ENCODE measurements at regions not wholly inside any gene's neighbourhood (a gene's known extent, or its start where the extent isn't known, plus 50 kb on each side); places are given as distances from the start of the nearest gene placed in this dataset.

DNA sequence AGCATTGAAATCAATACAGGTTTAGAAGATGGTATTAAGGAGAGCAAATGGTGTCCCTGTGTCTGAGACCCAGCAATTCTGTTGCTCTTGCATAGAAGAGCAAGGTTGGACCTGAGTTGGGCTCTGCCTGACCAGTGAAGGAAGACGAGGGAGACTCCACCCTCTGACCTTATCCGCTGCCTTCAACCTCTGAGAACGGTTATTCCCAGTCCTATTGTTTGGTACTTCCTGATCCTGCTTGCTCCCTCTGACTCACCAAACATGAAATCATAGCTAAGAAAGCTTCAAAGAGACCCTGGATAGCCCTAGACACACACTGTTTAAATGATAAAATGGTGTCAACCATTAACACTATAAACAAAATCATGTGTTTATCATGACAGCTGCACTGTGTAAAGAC is 218.5 kb downstream of the PLK2 start:
- DNase-seq (ENCODE audit: insufficient read length, low spot score) (no peak), FAIRE-seq (peak; percentile 58)
- TF ChIP-seq POLR2A (IDR thresholded peaks at IDR 0.05; ENCODE audit: low read depth, low read length): no peak

GRCh38 chr5:58240322-58240721 is 219.6 kb downstream of the PLK2 start:
- FAIRE-seq: peak; percentile 89
- no peak for TF ChIP-seq POLR2A (IDR thresholded peaks at IDR 0.05; ENCODE audit: low read depth, low read length)

DNA sequence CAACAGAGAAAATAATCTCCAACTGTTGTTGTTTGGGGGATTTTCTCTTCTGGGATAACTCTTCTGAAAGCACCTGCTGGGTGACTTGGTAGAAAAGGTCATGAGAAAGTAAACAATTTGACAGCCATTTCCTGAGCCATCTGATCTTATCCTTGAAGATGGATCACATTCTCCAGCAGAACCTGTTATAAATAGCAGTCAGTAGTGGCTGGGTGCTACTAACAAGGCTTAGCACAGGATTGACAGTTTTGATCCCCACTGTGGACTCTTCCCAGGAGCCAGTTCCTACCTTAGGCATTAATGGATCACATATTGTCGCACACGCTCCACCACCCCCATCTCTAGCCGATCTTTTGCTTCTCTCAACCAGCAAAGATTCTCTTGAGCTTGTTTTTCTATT is 220.2 kb downstream of the PLK2 start:
- peak; percentile 50 for FAIRE-seq
- TF ChIP-seq POLR2A (IDR thresholded peaks at IDR 0.05; ENCODE audit: low read depth, low read length): no peak
- DNase-seq (ENCODE audit: insufficient read length, low spot score): no peak

More at GRCh38 chr5:58240322-58240721, 219.6 kb downstream of the PLK2 start:
- no peak for DNase-seq (ENCODE audit: insufficient read length, low spot score)

GRCh38 chr5:58239045-58239444 is 220.8 kb downstream of the PLK2 start:
- DNase-seq (ENCODE audit: insufficient read length, low spot score): no peak
- FAIRE-seq: no peak
- no peak for TF ChIP-seq POLR2A (IDR thresholded peaks at IDR 0.05; ENCODE audit: low read depth, low read length)

- no peak for DNase-seq (ENCODE audit: insufficient read length, low spot score)
- no peak for TF ChIP-seq POLR2A (IDR thresholded peaks at IDR 0.05; ENCODE audit: low read depth, low read length)
- FAIRE-seq: no peak
These were observed 223.4 kb downstream of the PLK2 start for GRCh38 chr5:58236498-58236897.

DNA sequence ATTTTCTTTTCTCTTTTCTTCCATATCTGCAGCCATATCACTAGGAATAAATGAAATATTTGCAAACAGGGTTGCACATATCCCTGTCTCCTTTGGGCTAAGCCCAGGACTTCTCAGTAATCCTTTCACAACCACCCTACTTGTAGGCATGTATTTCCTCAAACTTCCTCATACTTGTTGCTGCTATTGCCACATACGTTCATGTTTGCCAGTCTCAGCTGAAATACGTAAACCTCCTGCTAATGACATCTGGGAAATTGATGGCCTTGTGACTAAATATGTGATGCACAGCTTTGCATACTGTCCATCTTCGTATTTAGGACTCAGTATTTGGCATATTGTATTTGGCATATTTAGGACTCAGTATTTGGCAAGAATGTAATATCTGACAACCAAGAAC is 224.6 kb downstream of the PLK2 start:
- peak; percentile 95 for FAIRE-seq
- TF ChIP-seq POLR2A (IDR thresholded peaks at IDR 0.05; ENCODE audit: low read depth, low read length): no peak

DNA sequence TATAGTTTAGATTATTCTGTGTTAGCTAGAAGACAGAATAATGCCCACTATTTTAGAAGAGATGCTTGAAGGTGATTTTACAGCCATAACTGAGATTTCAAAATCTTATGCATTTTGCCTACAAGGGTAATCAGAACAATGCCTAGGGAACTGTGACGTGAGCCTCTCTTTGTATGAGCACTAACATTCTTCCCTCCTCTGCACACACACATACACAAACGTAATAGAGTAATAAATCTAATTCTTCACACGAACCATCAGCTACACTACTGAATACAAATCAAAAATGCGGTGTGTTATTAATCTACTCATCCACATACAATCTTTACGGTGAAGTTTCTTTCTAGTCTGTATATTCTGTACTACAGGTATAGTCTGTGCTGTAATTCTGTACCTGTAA is 227.8 kb downstream of the PLK2 start:
- DNase-seq (ENCODE audit: insufficient read length, low spot score) (no peak), FAIRE-seq (no peak)
- TF ChIP-seq POLR2A (IDR thresholded peaks at IDR 0.05; ENCODE audit: low read depth, low read length): no peak

More for the DNA sequence above, 224.6 kb downstream of the PLK2 start:
- DNase-seq (ENCODE audit: insufficient read length, low spot score): no peak

- FAIRE-seq (no peak), DNase-seq (ENCODE audit: insufficient read length, low spot score) (no peak)
- no peak for TF ChIP-seq POLR2A (IDR thresholded peaks at IDR 0.05; ENCODE audit: low read depth, low read length)
These were observed 228.8 kb downstream of the PLK2 start for GRCh38 chr5:58231041-58231440.

DNA sequence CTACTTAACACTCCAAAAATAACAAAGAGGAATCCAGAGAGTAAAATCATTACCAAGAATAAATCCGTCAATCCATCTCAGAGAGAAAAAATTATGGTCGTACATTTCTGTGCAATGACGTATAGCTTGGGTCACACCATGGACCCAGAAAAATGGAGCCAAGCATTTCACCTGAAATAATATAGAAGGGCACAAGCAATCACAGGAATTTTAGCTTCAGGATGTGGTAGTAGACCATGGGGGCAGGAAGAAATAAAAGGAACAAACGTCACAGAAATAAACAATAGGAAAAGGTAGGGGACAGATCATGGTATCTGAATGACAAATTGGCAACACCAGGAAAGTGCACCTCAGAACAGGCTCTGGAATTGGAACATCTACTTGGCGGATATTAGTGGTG is 231.0 kb downstream of the PLK2 start:
- no peak for FAIRE-seq
- TF ChIP-seq POLR2A (IDR thresholded peaks at IDR 0.05; ENCODE audit: low read depth, low read length): no peak

DNA sequence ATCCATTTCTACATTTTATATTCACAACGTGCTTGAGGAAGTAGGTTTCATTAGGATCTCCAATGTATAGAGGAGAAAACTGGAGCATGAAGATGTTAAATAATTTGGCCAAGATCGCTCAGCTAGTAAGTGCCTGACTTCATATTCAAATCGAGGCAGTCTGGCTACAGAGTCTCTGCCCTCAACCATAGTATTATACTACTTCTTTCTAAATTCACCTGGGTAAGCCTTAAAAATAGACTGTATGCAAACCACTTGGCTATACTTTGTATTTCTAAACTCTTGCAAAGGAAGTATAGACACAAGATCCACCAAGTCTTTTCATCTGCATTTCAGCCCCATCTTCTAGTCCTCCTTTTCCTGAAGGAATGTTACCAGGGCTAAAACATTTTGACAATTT is 232.0 kb downstream of the PLK2 start:
- DNase-seq (ENCODE audit: insufficient read length, low spot score) (no peak), FAIRE-seq (peak; percentile 27)

More for the DNA sequence above, 231.0 kb downstream of the PLK2 start:
- no peak for DNase-seq (ENCODE audit: insufficient read length, low spot score)

DNA sequence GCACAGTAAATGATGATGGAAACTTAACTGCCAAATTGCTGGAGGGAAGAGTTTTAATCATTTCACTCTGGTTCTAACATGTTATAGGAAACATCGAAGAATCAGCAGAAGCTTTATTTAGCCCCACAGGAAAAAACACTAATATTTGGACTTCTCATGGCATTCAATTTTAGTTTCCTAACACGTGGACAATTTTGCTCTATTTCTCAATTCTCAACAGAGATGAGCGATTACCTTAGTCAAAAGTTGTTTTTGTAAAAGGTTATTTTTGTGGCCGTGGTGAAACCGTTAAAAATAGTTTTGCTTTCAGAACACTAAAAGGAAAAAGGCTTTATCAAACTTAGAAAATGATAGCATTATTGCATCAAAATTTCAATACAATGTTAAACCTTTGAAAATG is 235.2 kb downstream of the PLK2 start:
- TF ChIP-seq POLR2A (IDR thresholded peaks at IDR 0.05; ENCODE audit: low read depth, low read length): no peak
- DNase-seq (ENCODE audit: insufficient read length, low spot score): no peak
- no peak for FAIRE-seq

More for the DNA sequence above, 232.0 kb downstream of the PLK2 start:
- no peak for TF ChIP-seq POLR2A (IDR thresholded peaks at IDR 0.05; ENCODE audit: low read depth, low read length)

DNA sequence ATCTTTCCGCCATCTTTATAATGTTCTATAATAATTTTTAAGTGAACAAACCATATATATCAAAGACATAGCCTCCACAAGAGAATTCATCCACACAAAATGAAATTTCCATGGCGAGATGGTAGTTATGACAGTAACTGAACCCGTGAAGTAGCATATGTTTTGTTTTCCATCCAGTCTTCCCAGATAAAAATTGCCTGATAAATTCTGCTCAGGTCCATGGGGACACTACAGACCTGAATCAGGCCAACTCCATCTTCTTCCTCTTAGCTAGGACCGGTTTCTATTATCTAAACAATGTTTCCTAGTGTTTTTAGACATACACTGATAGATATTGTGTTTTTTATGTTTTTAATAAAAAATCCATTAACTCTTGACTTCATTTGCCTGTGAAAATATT is 235.7 kb downstream of the PLK2 start:
- TF ChIP-seq POLR2A (IDR thresholded peaks at IDR 0.05; ENCODE audit: low read depth, low read length): no peak
- DNase-seq (ENCODE audit: insufficient read length, low spot score) (no peak), FAIRE-seq (no peak)

DNA sequence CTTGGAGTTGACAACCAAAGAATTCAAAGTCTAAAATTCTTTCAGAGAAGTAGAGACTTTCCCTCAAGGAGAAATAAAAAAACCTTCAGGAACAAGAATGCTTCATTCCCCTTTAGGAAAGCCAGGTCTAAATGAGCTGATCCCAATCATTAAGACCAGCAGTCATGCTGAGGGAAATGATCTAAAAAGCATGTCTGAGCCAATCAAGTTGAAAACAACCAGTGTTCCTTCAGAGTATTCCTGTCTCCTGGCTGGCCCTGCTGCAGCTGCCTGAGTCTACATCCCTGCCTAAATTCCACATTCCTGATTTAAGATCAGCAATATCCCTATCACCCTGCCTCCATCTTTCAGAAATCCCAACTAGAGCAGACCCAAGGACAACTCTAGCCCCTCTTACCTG is 244.5 kb downstream of the PLK2 start:
- DNase-seq (ENCODE audit: insufficient read length, low spot score) (no peak), FAIRE-seq (no peak)
- no peak for TF ChIP-seq POLR2A (IDR thresholded peaks at IDR 0.05; ENCODE audit: low read depth, low read length)

- DNase-seq (ENCODE audit: insufficient read length, low spot score): no peak
- FAIRE-seq: no peak
- TF ChIP-seq POLR2A (IDR thresholded peaks at IDR 0.05; ENCODE audit: low read depth, low read length): no peak
These were observed 248.4 kb downstream of the PLK2 start for GRCh38 chr5:58211441-58211840.

- FAIRE-seq (no peak), DNase-seq (ENCODE audit: insufficient read length, low spot score) (no peak)
- TF ChIP-seq POLR2A (IDR thresholded peaks at IDR 0.05; ENCODE audit: low read depth, low read length): no peak
These were observed 251.2 kb downstream of the PLK2 start for GRCh38 chr5:58208674-58209073.

DNA sequence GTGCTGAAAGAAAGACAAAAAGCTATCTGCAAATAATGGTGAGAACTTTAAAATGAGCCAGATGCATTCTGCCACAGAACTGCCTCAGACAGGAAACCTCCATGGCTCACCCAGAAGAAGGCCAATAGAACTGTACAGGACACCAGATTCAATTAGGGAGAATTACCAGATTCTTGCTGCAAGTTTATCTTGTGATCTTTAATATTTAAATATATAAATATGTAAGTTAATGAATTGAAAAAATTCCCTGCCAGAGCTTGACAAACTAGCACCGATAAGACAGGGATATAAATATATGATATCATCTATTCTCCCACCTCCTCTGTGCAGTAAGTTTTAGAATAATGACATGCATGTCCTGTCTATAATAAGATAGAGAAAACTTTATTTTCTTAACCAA is 252.8 kb downstream of the PLK2 start:
- TF ChIP-seq POLR2A (IDR thresholded peaks at IDR 0.05; ENCODE audit: low read depth, low read length): no peak
- DNase-seq (ENCODE audit: insufficient read length, low spot score): no peak
- FAIRE-seq: no peak
